ENCODE measurements at regions not wholly inside any gene's neighbourhood (a gene's known extent, or its start where the extent isn't known, plus 50 kb on each side); places are given as distances from the start of the nearest gene placed in this dataset.

- no peak overlapping the region for H3K4me3 Mint-ChIP-seq
- H3K9me3 Mint-ChIP-seq, result no peaks in the 10 kb centered on the region
These were observed 235.3 kb downstream of the ZNF516 start for GRCh38 chr18:76259711-76260110.

GRCh38 chr18:76259096-76259495 lies 235.9 kb downstream of the ZNF516 start:
- Mint-ChIP-seq H3K36me3 (ENCODE audit: low read depth) (no peaks in the 10 kb centered on the region), H3K4me1 (peaks cover 12% of the 10 kb centered on the region), H3K27me3 (ENCODE audit: insufficient read depth) (no peaks in the 10 kb centered on the region), H3K9me3 (no peaks in the 10 kb centered on the region), H3K4me3 (no peak overlapping the region), H3K27ac (no peak overlapping the region)
- Histone ChIP-seq H3K4me3 (ENCODE audit: low read length) (no peak overlapping the region), H3K9ac (ENCODE audit: extremely low read depth, low read length, poor library complexity, severe bottlenecking) (no peak overlapping the region), H3K9me3 (ENCODE audit: control insufficient read depth, low read length) (no peaks in the 10 kb centered on the region), H3K36me3 (ENCODE audit: control insufficient read depth, insufficient read depth, low read length) (no peaks in the 10 kb centered on the region), H3K27me3 (ENCODE audit: control insufficient read depth, insufficient read depth, low read length, poor library complexity, severe bottlenecking) (no peaks in the 10 kb centered on the region), H3K27ac (ENCODE audit: low read depth, low read length) (no peak overlapping the region), H3K4me1 (ENCODE audit: control insufficient read depth, insufficient read depth, low read length) (no peaks in the 10 kb centered on the region)
- peak; percentile 74 for DNase-seq
- 61 to 80% methylated on average over 2 to 9 of the region's 10 CpGs for WGBS, 2 experiments (ENCODE audit: insufficient coverage in 1 of 2, insufficient read length in 1 of 2)
- TF ChIP-seq CTCF (conservative IDR thresholded peaks at IDR 0.05), result peak; percentile 66

More at GRCh38 chr18:76259711-76260110, 235.3 kb downstream of the ZNF516 start:
- H3K27ac Mint-ChIP-seq, result no peak overlapping the region
- H3K27me3 Mint-ChIP-seq (ENCODE audit: insufficient read depth), result no peaks in the 10 kb centered on the region
- DNase-seq, result no peak
- Histone ChIP-seq H3K9ac (ENCODE audit: extremely low read depth, low read length, poor library complexity, severe bottlenecking) (no peak overlapping the region), H3K36me3 (ENCODE audit: control insufficient read depth, insufficient read depth, low read length) (no peaks in the 10 kb centered on the region), H3K27ac (ENCODE audit: low read depth, low read length) (no peak overlapping the region), H3K4me3 (ENCODE audit: low read length) (no peak overlapping the region), H3K4me1 (ENCODE audit: control insufficient read depth, insufficient read depth, low read length) (no peaks in the 10 kb centered on the region), H3K27me3 (ENCODE audit: control insufficient read depth, insufficient read depth, low read length, poor library complexity, severe bottlenecking) (no peaks in the 10 kb centered on the region), H3K9me3 (ENCODE audit: control insufficient read depth, low read length) (no peaks in the 10 kb centered on the region)
- WGBS, 2 experiments (ENCODE audit: insufficient coverage in 1 of 2, insufficient read length in 1 of 2), result 84% methylated on average over 10 of the region's 11 CpGs; no CpG with 5 or more reads in 1 of the 2 experiments
- peaks cover 12% of the 10 kb centered on the region for H3K4me1 Mint-ChIP-seq
- TF ChIP-seq CTCF (conservative IDR thresholded peaks at IDR 0.05), result no peak
- H3K36me3 Mint-ChIP-seq (ENCODE audit: low read depth), result no peaks in the 10 kb centered on the region

DNA sequence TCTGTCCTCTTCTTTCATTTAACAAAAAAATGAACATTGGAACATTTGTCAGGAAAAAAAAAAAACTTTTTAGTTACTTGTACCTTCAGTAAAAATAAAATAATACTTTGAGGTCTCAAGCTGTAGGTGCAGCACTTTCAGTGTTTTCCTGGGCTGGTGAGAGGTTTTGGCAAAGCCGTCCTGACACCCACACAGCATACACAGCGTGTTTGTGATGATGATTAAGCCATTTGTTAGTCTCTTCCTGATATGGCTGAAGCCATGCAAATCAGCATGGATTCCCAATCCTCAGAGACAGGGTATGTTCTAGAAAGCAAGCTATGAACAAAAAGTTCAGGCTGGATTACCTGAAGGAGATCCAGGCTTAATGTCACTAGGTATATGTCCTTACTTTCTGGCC lies 236.8 kb downstream of the ZNF516 start:
- no peaks in the 10 kb centered on the region for H3K27me3 Mint-ChIP-seq (ENCODE audit: insufficient read depth)
- no peak overlapping the region for H3K27ac Mint-ChIP-seq
- Histone ChIP-seq H3K9me3 (ENCODE audit: control insufficient read depth, low read length) (no peaks in the 10 kb centered on the region), H3K9ac (ENCODE audit: extremely low read depth, low read length, poor library complexity, severe bottlenecking) (no peak overlapping the region), H3K4me3 (ENCODE audit: low read length) (no peak overlapping the region), H3K36me3 (ENCODE audit: control insufficient read depth, insufficient read depth, low read length) (no peaks in the 10 kb centered on the region), H3K4me1 (ENCODE audit: control insufficient read depth, insufficient read depth, low read length) (no peaks in the 10 kb centered on the region), H3K27me3 (ENCODE audit: control insufficient read depth, insufficient read depth, low read length, poor library complexity, severe bottlenecking) (no peaks in the 10 kb centered on the region), H3K27ac (ENCODE audit: low read depth, low read length) (no peak overlapping the region)
- peaks cover 12% of the 10 kb centered on the region for H3K4me1 Mint-ChIP-seq
- 67 to 80% methylated on average over 1 to 2 of the region's 2 CpGs for WGBS, 2 experiments (ENCODE audit: insufficient coverage in 1 of 2, insufficient read length in 1 of 2)
- no peak overlapping the region for H3K4me3 Mint-ChIP-seq
- no peak for DNase-seq
- TF ChIP-seq CTCF (conservative IDR thresholded peaks at IDR 0.05), result no peak
- no peaks in the 10 kb centered on the region for H3K36me3 Mint-ChIP-seq (ENCODE audit: low read depth)
- H3K9me3 Mint-ChIP-seq, result no peaks in the 10 kb centered on the region

All from endodermal cell (in vitro differentiated cells).